T-helper 1 cell treated with Interleukin-12 subunit alpha and Interleukin-12 subunit beta and Interleukin-4 antibody, amounts not matched to agents 30 μg/mL and 1 μg/mL, for 36 hours (primary cell): ENCODE measurements at regions not wholly inside any gene's neighbourhood (a gene's known extent, or its start where the extent isn't known, plus 50 kb on each side); places are given as distances from the start of the nearest gene placed in this dataset.
"Not testable (repeated sequence)": the region's sequence is repeated elsewhere in the genome, so short reads cannot be mapped to it uniquely, and the experiment has no call there.

ENCODE experiments used
- H3K27ac Mint-ChIP-seq: one replicate; pipeline ENCODE4 v1.8.0; 2021; ENCODE audit warnings: mild to moderate bottlenecking, mixed read lengths
- H3K27me3 Mint-ChIP-seq: one replicate; pipeline ENCODE4 v1.8.0; 2021; ENCODE audit warnings: low read depth, mixed read lengths
- H3K36me3 Mint-ChIP-seq: one replicate; pipeline ENCODE4 v1.8.0; 2021; ENCODE audit warnings: low read depth, mixed read lengths
- H3K4me1 Mint-ChIP-seq: one replicate; pipeline ENCODE4 v1.8.0; 2021; ENCODE audit warnings: low read depth, mixed read lengths
- H3K4me3 Mint-ChIP-seq: one replicate; pipeline ENCODE4 v1.8.0; 2021; ENCODE audit warnings: mild to moderate bottlenecking, moderate library complexity, mixed read lengths
- H3K9me3 Mint-ChIP-seq: one replicate; pipeline ENCODE4 v1.8.0; 2021; ENCODE audit warnings: mixed read lengths

- Mint-ChIP-seq H3K36me3 (no peaks in the 10 kb centered on the region), H3K4me3 (no peak overlapping the region), H3K27ac (no peak overlapping the region), H3K27me3 (no peaks in the 10 kb centered on the region), H3K9me3 (peaks cover 5% of the 10 kb centered on the region), H3K4me1 (no peaks in the 10 kb centered on the region)
Measured at GRCh38 chr2:189312211-189312610, 129.1 kb upstream of the WDR75 start.

GRCh38 chr2:189312643-189313042 is 128.6 kb upstream of the WDR75 start:
- Mint-ChIP-seq H3K4me1 (no peaks in the 10 kb centered on the region), H3K9me3 (peaks cover 5% of the 10 kb centered on the region), H3K27ac (no peak overlapping the region), H3K36me3 (no peaks in the 10 kb centered on the region), H3K4me3 (no peak overlapping the region), H3K27me3 (no peaks in the 10 kb centered on the region)

- Mint-ChIP-seq H3K27me3 (no peaks in the 10 kb centered on the region), H3K36me3 (no peaks in the 10 kb centered on the region), H3K4me1 (no peaks in the 10 kb centered on the region), H3K9me3 (peaks cover 10% of the 10 kb centered on the region), H3K27ac (no peak overlapping the region), H3K4me3 (no peak overlapping the region)
Measured at GRCh38 chr2:189318761-189319160, 122.5 kb upstream of the WDR75 start.

- not testable (repeated sequence) for H3K4me3 Mint-ChIP-seq, H3K4me1 Mint-ChIP-seq, H3K27me3 Mint-ChIP-seq, H3K36me3 Mint-ChIP-seq, H3K27ac Mint-ChIP-seq
- H3K9me3 Mint-ChIP-seq = peaks cover 10% of the 10 kb centered on the region
Measured at GRCh38 chr2:189319424-189319823, 121.8 kb upstream of the WDR75 start.

GRCh38 chr2:189327879-189328847 is 113.1 kb upstream of the WDR75 start:
- Mint-ChIP-seq H3K9me3 (peaks cover 13% of the 10 kb centered on the region), H3K27me3 (no peaks in the 10 kb centered on the region), H3K4me3 (no peak overlapping the region)

GRCh38 chr2:189328848-189329245 is 112.4 kb upstream of the WDR75 start:
- no peak overlapping the region for H3K27ac Mint-ChIP-seq
- H3K9me3 Mint-ChIP-seq = peaks cover 13% of the 10 kb centered on the region
- H3K36me3 Mint-ChIP-seq = peaks cover 1% of the 10 kb centered on the region
- no peaks in the 10 kb centered on the region for H3K27me3 Mint-ChIP-seq
- no peak overlapping the region for H3K4me3 Mint-ChIP-seq
- no peaks in the 10 kb centered on the region for H3K4me1 Mint-ChIP-seq

More at GRCh38 chr2:189327879-189328847, 113.1 kb upstream of the WDR75 start:
- Mint-ChIP-seq H3K4me1 (no peaks in the 10 kb centered on the region), H3K36me3 (peaks cover 1% of the 10 kb centered on the region), H3K27ac (no peak overlapping the region)

GRCh38 chr2:189336276-189336975 is 104.8 kb upstream of the WDR75 start:
- Mint-ChIP-seq H3K27me3 (no peaks in the 10 kb centered on the region), H3K27ac (no peak overlapping the region), H3K4me3 (no peak overlapping the region), H3K36me3 (no peaks in the 10 kb centered on the region), H3K4me1 (no peaks in the 10 kb centered on the region), H3K9me3 (peaks cover 20% of the 10 kb centered on the region)

GRCh38 chr2:189337656-189338055 is 103.6 kb upstream of the WDR75 start:
- Mint-ChIP-seq H3K27me3 (no peaks in the 10 kb centered on the region), H3K4me3 (no peak overlapping the region), H3K4me1 (no peaks in the 10 kb centered on the region), H3K36me3 (no peaks in the 10 kb centered on the region), H3K27ac (no peak overlapping the region), H3K9me3 (peaks cover 13% of the 10 kb centered on the region)

GRCh38 chr2:189338115-189338514 is 103.2 kb upstream of the WDR75 start:
- H3K4me1 Mint-ChIP-seq = no peaks in the 10 kb centered on the region
- H3K27me3 Mint-ChIP-seq = no peaks in the 10 kb centered on the region
- H3K27ac Mint-ChIP-seq = no peak overlapping the region
- H3K36me3 Mint-ChIP-seq = no peaks in the 10 kb centered on the region
- H3K9me3 Mint-ChIP-seq = peaks cover 13% of the 10 kb centered on the region
- no peak overlapping the region for H3K4me3 Mint-ChIP-seq

- no peaks in the 10 kb centered on the region for H3K36me3 Mint-ChIP-seq
- no peaks in the 10 kb centered on the region for H3K4me1 Mint-ChIP-seq
- H3K4me3 Mint-ChIP-seq = no peak overlapping the region
- peaks cover 13% of the 10 kb centered on the region for H3K9me3 Mint-ChIP-seq
- no peaks in the 10 kb centered on the region for H3K27me3 Mint-ChIP-seq
- no peak overlapping the region for H3K27ac Mint-ChIP-seq
Measured at GRCh38 chr2:189341077-189341476, 100.2 kb upstream of the WDR75 start.

GRCh38 chr2:189344043-189344442 is 97.2 kb upstream of the WDR75 start:
- Mint-ChIP-seq H3K4me3 (no peak overlapping the region), H3K4me1 (peaks cover 4% of the 10 kb centered on the region), H3K27me3 (no peaks in the 10 kb centered on the region), H3K9me3 (peaks cover 4% of the 10 kb centered on the region), H3K27ac (no peak overlapping the region), H3K36me3 (no peaks in the 10 kb centered on the region)

GRCh38 chr2:189347540-189347939 is 93.7 kb upstream of the WDR75 start:
- H3K4me1 Mint-ChIP-seq = peaks cover 4% of the 10 kb centered on the region

GRCh38 chr2:189348369-189348768 is 92.9 kb upstream of the WDR75 start:
- no peaks in the 10 kb centered on the region for H3K9me3 Mint-ChIP-seq
- H3K27ac Mint-ChIP-seq = no peak overlapping the region
- no peaks in the 10 kb centered on the region for H3K36me3 Mint-ChIP-seq
- H3K27me3 Mint-ChIP-seq = no peaks in the 10 kb centered on the region
- H3K4me3 Mint-ChIP-seq = no peak overlapping the region
- peaks cover 4% of the 10 kb centered on the region for H3K4me1 Mint-ChIP-seq

More at GRCh38 chr2:189347540-189347939, 93.7 kb upstream of the WDR75 start:
- no peak overlapping the region for H3K27ac Mint-ChIP-seq
- no peak overlapping the region for H3K4me3 Mint-ChIP-seq
- no peaks in the 10 kb centered on the region for H3K27me3 Mint-ChIP-seq
- H3K36me3 Mint-ChIP-seq = no peaks in the 10 kb centered on the region
- no peaks in the 10 kb centered on the region for H3K9me3 Mint-ChIP-seq

GRCh38 chr2:189350540-189351209 is 90.6 kb upstream of the WDR75 start:
- H3K27ac Mint-ChIP-seq = no peak overlapping the region
- H3K4me3 Mint-ChIP-seq = no peak overlapping the region
- no peaks in the 10 kb centered on the region for H3K36me3 Mint-ChIP-seq
- no peaks in the 10 kb centered on the region for H3K27me3 Mint-ChIP-seq
- H3K4me1 Mint-ChIP-seq = peaks cover 4% of the 10 kb centered on the region
- no peaks in the 10 kb centered on the region for H3K9me3 Mint-ChIP-seq
